Right lobe of liver (tissue), 4 donors: ENCODE measurements at regions not wholly inside any gene's neighbourhood (a gene's known extent, or its start where the extent isn't known, plus 50 kb on each side); places are given as distances from the start of the nearest gene placed in this dataset.

ENCODE experiments used
- CTCF ChIP-seq, 4 donors: fragments of 200-600 bp in 3 of 4; fragments of 450-650 bp in 1 of 4; IDR thresholded peaks; one replicate each; pipeline versions ENCODE4 v1.5.1 to v1.8.0; 2016 to 2022; ENCODE audit warnings: antibody characterized with exemption in 4 of 4, mild to moderate bottlenecking in 2 of 4
- POLR2A ChIP-seq: fragments of 450-650 bp; IDR thresholded peaks from one replicate; pipeline ENCODE4 v1.6.1; 2017; ENCODE audit warnings: antibody characterized with exemption, mild to moderate bottlenecking
- donor health status: DM: no; HTN: no; CAD: no.
- donor health status: DM: no; HTN: no; CAD: no.
- donor health status: DM: no; HTN: yes; CAD: no.

DNA sequence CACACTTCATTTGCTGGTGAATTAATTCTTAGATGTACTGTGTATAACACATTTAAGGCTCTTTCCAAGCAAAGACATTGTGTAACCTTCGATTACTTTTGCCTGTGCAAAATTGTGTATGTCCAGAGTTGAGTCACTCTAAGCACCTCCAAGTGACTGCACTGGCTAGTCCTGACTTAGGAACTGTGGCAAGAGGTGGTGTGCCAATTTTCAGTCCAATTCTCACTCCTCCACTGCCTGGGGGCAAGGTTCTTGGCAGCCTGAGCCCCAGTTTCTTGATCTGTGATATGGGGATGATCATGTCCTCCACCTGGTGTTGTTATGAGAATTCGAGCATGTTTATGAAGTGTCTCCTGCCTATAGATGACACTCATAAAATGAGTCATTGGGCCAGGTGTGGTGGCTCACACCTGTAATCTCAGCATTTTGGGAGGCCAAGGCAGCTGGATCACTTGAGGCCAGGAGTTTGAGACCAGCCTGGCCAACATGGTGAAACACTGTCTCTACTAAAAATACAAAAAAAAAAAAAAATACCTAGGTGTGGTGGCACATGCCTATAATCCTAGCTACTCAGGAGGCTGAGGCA, 105.3 kb upstream of the CDYL start:
- TF ChIP-seq CTCF (IDR thresholded peaks at IDR 0.05), result no peak
- no peak for TF ChIP-seq POLR2A
